ENCODE measurements at regions not wholly inside any gene's neighbourhood (a gene's known extent, or its start where the extent isn't known, plus 50 kb on each side); places are given as distances from the start of the nearest gene placed in this dataset.

- no peak for DNase-seq (ENCODE audit: extremely low read depth, low read depth)
- TF ChIP-seq, protein P1, sequence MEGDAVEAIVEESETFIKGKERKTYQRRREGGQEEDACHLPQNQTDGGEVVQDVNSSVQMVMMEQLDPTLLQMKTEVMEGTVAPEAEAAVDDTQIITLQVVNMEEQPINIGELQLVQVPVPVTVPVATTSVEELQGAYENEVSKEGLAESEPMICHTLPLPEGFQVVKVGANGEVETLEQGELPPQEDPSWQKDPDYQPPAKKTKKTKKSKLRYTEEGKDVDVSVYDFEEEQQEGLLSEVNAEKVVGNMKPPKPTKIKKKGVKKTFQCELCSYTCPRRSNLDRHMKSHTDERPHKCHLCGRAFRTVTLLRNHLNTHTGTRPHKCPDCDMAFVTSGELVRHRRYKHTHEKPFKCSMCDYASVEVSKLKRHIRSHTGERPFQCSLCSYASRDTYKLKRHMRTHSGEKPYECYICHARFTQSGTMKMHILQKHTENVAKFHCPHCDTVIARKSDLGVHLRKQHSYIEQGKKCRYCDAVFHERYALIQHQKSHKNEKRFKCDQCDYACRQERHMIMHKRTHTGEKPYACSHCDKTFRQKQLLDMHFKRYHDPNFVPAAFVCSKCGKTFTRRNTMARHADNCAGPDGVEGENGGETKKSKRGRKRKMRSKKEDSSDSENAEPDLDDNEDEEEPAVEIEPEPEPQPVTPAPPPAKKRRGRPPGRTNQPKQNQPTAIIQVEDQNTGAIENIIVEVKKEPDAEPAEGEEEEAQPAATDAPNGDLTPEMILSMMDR (IDR thresholded peaks at IDR 0.05; ENCODE audit: low read depth, low read length), result no peak
Observed at GRCh38 chr21:20377250-20377649, 621.0 kb upstream of the NCAM2 start.

DNA sequence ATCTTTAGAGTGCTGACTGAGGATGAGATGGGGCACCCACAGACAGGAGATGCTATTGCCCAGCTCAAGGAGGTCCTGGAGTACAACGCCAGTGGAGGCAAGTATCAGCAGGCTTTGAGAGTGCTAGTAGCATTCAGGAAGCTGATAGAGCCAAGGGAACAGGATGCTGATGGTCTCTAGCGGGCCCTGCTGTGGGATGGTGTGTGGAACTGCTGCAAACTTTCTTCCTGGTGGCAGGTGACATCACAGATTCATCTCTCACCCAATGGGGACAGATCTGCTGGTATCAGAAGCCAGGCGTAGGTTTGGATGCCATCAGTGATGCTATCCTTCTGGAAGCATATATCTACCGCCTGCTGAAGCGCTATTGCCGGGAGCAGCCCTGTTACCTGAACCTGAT lies 609.8 kb upstream of the NCAM2 start:
- no peak for DNase-seq (ENCODE audit: extremely low read depth, low read depth)
- TF ChIP-seq, protein P1 (IDR thresholded peaks at IDR 0.05; ENCODE audit: low read depth, low read length), result no peak

GRCh38 chr21:20396798-20397197 lies 601.4 kb upstream of the NCAM2 start:
- DNase-seq (ENCODE audit: extremely low read depth, low read depth), result no peak
- TF ChIP-seq, protein P1 (IDR thresholded peaks at IDR 0.05; ENCODE audit: low read depth, low read length), result no peak

- TF ChIP-seq, protein P1 (IDR thresholded peaks at IDR 0.05; ENCODE audit: low read depth, low read length), result no peak
- DNase-seq (ENCODE audit: extremely low read depth, low read depth), result no peak
Observed at GRCh38 chr21:20404915-20405314, 593.3 kb upstream of the NCAM2 start.

DNA sequence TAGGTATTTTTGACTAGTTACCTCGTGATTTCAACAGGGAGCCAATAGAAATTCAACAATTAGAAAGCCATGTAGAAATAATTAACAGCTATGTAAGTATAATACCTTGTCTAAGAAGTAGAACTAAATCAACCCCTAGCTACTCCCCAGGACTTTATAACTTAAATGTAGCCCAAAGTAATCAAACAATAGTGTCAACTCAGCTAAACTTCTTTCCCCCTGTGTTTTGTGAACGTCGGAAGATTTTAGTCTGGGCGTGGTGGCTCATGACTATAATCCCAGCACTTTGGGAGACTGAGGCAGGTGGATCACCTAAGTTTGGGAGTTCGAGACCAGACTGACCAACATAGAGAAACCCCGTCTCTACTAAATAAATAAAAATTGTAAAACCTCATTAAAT lies 579.9 kb upstream of the NCAM2 start:
- TF ChIP-seq, protein P1 (IDR thresholded peaks at IDR 0.05; ENCODE audit: low read depth, low read length), result no peak
- no peak for DNase-seq (ENCODE audit: extremely low read depth, low read depth)

GRCh38 chr21:20419772-20420171 lies 578.4 kb upstream of the NCAM2 start:
- TF ChIP-seq, protein P1 (IDR thresholded peaks at IDR 0.05; ENCODE audit: low read depth, low read length), result no peak
- DNase-seq (ENCODE audit: extremely low read depth, low read depth), result no peak

GRCh38 chr21:20424943-20425342 lies 573.3 kb upstream of the NCAM2 start:
- TF ChIP-seq, protein P1 (IDR thresholded peaks at IDR 0.05; ENCODE audit: low read depth, low read length), result no peak
- no peak for DNase-seq (ENCODE audit: extremely low read depth, low read depth)
